GM21723 (cell line): ENCODE measurements at regions not wholly inside any gene's neighbourhood (a gene's known extent, or its start where the extent isn't known, plus 50 kb on each side); places are given as distances from the start of the nearest gene placed in this dataset.
"Not testable (repeated sequence)": the region's sequence is repeated elsewhere in the genome, so short reads cannot be mapped to it uniquely, and the experiment has no call there.

Experiments
- ATAC-seq: cut with Tn5 transposase; IDR thresholded peaks from one replicate; pipeline ENCODE4 v1.9.1; 2021; ENCODE audit warnings: mild to moderate bottlenecking, moderate library complexity; ENCODE audit not compliant: unreplicated experiment

- ATAC-seq, result no peak
These were observed 1465.0 kb upstream of the GOT2 start for GRCh38 chr16:60199150-60199549.

- ATAC-seq, result no peak
These were observed 1447.4 kb upstream of the GOT2 start for GRCh38 chr16:60181536-60181935.

GRCh38 chr16:60180609-60181008, 1446.5 kb upstream of the GOT2 start:
- ATAC-seq, result no peak

GRCh38 chr16:60170196-60170595, 1436.1 kb upstream of the GOT2 start:
- ATAC-seq, result no peak

GRCh38 chr16:60166111-60166510, 1432.0 kb upstream of the GOT2 start:
- no peak for ATAC-seq

- ATAC-seq, result no peak
These were observed 1417.9 kb upstream of the GOT2 start for GRCh38 chr16:60151987-60152386.

GRCh38 chr16:60150907-60151306, 1416.8 kb upstream of the GOT2 start:
- ATAC-seq, result no peak

GRCh38 chr16:60143348-60143705, 1409.2 kb upstream of the GOT2 start:
- ATAC-seq, result no peak

GRCh38 chr16:60142619-60143347, 1408.7 kb upstream of the GOT2 start:
- ATAC-seq, result no peak

- no peak for ATAC-seq
These were observed 1403.8 kb upstream of the GOT2 start for GRCh38 chr16:60137891-60138290.

GRCh38 chr16:60127196-60127595, 1393.1 kb upstream of the GOT2 start:
- ATAC-seq, result no peak

GRCh38 chr16:60126115-60126514, 1392.0 kb upstream of the GOT2 start:
- not testable (repeated sequence) for ATAC-seq

GRCh38 chr16:60123392-60124023, 1389.4 kb upstream of the GOT2 start:
- no peak for ATAC-seq

GRCh38 chr16:60120586-60120985, 1386.5 kb upstream of the GOT2 start:
- no peak for ATAC-seq

- no peak for ATAC-seq
These were observed 1376.4 kb upstream of the GOT2 start for GRCh38 chr16:60110531-60110930.

GRCh38 chr16:60107871-60108270, 1373.8 kb upstream of the GOT2 start:
- no peak for ATAC-seq

GRCh38 chr16:60107437-60107836, 1373.3 kb upstream of the GOT2 start:
- no peak for ATAC-seq

- no peak for ATAC-seq
These were observed 1366.3 kb upstream of the GOT2 start for GRCh38 chr16:60100371-60100770.

- ATAC-seq, result no peak
These were observed 1357.4 kb upstream of the GOT2 start for GRCh38 chr16:60091529-60091928.

GRCh38 chr16:60091071-60091470, 1357.0 kb upstream of the GOT2 start:
- ATAC-seq, result no peak

GRCh38 chr16:60087530-60087929, 1353.4 kb upstream of the GOT2 start:
- no peak for ATAC-seq

GRCh38 chr16:60078819-60079218, 1344.7 kb upstream of the GOT2 start:
- ATAC-seq, result not testable (repeated sequence)

- ATAC-seq, result no peak
These were observed 1343.7 kb upstream of the GOT2 start for GRCh38 chr16:60077861-60078260.
